GM18867 (cell line): ENCODE measurements at regions not wholly inside any gene's neighbourhood (a gene's known extent, or its start where the extent isn't known, plus 50 kb on each side); places are given as distances from the start of the nearest gene placed in this dataset.

Experiments used
- ATAC-seq: cut with Tn5 transposase; IDR thresholded peaks from one replicate; pipeline ENCODE4 v1.9.1; 2021; ENCODE audit warnings: mild to moderate bottlenecking, moderate library complexity; ENCODE audit not compliant: unreplicated experiment

DNA sequence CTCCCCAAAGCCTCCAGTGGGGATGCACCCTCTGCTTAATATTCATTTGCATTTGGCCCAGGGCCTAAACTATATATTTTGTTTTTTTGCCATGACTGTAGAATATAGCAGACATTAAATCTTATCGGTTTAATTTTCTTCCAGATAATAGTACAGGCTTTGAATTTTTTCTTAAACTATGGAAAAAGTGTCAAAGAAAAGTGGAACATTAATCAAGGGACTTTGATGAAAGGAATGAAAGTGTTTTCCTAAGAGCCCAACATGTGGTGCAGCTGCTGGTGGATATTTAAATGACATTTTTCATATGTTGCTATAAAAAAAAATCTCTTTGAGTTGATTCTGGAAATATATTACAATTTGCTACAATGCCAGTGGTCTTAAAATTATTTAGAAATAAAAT is 346.8 kb downstream of the CYP26B1 start:
- no peak for ATAC-seq

DNA sequence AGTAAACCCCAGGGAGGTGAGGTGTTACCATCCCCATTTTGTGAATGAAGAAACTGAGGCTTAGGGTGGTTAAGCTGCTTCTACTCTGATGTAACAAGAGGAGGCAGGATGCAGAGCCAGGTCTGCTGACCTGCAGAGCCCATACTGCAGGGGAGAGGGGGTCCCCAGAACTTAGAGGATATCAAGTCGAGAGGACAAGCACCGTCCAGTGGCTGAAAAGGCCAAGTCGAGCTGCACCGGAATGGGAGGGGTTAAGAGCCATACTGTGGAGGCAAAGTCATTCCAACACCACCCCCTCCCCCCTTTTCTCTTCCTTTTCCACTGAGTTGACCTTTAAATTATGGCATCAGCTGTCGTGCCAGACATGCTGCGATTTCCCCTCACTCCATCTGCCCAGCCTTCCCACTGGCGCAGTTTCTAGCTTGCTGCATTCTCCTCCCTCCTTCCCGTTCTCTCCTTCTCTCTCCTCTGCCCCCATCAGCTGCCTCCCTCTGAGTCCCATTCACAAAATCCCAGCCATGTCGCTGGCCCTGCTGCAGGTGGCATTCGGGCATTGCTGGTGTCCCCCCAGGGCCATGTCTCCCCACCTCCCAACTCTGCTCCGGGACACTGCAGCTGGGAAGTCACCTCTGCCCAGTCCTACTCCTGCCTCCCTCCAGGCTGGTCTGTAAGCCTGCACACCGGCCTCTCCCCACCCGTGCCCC is 346.9 kb downstream of the DYSF start:
- no peak for ATAC-seq

DNA sequence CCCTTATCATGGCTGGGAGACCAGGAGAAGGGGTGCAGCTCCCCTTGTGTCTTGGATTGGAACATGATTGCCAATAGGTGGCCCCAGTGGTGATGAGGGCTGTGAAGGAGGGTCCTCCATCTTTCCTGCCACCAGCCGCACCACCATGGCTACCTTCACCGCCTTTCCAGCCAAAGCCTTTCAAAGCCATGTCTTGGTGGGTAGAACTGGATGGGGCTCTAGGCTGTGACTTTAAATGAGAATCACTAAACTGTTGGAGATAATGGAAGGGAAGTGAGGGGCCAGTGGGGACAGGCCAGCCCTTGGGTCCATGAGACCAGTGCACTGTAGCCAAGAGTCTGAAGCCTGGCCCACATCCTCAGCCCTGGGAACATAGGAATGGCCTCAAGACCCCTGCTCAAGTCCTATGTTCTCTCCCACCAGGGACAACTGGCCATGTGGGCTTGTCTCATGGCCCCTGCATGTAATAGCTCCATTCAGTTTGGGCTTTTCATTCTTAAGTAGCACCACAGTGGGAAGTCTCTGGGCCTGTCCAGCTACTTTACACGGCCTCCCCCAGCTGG is 345.7 kb downstream of the DYSF start:
- ATAC-seq, result no peak

DNA sequence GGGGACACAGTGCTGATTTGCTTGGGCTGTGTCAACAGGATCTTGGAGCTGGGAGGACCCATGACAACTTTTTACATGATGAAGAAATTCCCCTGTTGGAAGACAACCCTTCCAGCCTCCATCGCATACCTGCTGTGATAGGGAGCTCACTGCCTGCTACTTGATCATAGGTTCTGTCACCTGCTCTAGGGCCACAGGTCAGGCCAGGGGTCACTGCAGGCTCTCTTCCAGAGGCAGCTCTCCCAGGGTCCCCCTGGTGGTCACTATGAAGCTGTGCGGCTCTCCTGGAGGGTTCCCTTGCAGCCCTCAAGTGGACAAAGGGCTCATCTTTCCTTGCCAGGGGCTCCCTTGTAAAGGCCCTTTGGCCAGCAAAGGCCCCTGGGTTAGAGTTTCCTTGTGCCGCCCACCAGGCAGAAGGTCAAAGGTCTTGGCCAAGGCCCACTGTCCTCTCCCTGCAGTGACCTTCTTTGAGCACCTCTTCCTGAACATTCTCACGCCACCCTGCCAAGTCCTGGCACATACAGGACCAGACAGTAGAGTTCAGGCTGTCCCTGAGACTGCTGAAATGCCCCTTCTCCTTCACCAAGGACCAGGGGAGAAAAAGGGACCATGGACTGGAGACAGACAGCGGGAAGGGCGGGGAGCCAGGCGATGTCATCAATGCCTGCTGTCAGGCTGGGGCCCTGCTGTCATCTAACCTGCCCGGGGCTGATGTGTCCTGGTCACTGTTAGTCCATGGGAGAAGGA is 345.1 kb downstream of the DYSF start:
- ATAC-seq, result peak; percentile 72

DNA sequence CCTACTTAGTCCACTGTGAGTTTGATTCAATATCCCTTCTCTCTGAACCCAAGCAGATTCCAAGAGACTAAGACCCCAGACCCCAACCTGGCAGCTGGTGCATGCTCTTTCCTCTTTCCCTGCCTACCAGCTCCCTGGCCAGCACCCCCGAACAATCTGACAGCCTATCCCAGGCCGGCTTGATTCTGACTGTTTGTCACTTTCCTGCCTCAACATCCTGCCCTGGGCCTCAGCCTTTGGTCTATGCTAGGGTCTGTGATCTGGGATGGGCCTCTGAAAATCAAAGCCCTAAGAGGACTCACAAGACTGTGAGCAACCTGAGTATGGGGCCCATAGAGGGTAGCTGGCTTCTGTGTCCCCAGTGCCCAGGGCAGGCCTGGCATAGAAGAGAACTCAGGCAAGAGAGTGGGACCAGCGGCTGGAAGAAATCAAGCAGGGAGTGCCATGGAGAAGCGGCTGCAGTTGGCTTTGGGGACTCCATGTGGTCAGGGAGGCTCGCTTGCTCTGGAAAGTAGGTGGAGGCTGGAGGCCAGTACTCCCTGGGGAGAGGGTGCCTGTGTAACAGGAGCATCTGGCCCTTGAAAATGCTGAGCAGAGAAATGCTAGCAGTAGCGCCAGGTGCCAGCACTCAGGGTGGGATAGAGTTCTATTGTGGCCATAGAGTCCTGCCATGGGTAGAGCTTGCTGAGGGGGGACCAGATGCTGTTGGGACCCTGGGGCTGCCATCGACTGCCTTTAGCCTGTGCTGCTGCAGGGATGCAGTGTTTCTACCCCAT is 343.9 kb downstream of the DYSF start:
- ATAC-seq, result no peak

DNA sequence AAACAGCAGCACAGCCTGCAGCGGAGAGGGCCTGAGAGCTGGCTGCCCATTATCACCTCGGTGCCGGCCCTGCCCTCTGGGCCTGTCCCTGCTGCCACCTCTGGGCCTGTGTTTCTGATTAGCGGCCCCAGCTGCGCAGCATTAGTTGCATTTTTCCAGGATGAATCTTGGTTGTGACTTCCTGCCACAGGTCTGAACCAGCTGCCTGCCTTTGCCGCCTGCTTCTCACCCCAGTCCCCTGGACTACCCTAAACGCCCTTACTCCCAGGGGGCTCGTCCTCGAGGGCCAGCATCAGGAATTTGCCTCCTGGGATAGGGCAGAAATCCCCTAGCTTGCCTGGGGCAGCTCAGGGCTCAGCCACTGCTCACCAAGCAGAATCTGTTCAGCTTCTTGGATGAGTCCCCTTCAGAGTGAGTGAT is 342.8 kb downstream of the DYSF start:
- ATAC-seq, result no peak

DNA sequence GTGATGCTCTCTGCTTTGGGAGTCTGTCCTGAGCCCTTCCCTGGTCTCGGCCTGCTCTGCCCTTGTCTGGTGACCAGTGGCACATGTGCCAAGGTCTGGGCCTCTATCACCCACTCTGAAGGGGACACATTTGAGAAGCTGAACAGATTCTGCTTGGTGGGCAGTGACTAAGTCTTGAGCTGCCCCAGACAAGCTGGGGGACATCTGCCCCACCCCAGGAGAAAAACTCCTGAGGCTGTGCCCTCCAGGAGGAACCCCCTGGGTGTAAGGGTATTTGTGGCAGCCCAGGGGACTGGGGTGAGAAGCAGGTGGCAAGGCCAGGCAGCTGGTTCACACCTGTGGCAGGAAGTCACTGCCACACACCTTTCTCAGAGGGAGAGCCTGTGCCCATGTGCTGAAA is 342.1 kb downstream of the DYSF start:
- ATAC-seq, result no peak

DNA sequence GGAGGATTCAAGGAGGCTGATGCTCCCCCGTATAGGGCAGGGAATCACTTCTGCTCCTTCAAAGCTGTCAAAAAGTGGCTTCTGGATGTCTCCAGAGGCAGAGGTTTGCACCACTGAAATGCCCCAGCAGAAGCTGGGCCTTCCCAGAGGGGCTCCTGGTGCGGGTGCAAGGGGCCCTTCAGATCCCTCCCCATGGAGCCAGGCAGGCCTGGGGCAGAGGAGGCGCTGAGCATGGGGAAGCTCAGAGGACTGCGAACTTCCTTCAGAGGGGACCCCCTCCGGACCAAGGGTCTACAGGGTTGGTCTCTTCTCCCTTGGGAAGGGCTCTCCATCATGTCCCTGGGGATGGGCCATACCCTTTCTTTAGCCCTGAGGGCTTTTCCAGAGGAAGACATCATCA is 341.2 kb downstream of the DYSF start:
- no peak for ATAC-seq

DNA sequence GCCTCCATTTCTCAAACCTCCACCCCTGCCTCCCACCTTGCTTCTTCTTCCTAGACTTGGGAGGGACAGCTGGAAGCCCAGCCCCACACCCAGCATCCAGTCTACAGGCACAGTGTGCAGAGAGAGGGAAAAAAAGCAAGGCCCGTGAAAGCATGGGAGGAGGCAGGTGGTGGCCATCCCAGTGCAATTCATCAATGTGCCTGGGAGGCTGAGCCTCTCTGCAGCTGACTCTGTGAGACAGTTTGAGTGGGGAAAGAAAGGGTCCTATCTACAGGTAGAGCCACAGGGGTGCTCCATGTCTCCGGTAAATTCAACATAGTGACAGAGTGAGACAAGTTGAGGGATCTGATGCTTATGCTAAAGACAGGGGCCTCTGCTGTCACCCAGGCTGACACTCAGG is 340.6 kb downstream of the DYSF start:
- no peak for ATAC-seq

DNA sequence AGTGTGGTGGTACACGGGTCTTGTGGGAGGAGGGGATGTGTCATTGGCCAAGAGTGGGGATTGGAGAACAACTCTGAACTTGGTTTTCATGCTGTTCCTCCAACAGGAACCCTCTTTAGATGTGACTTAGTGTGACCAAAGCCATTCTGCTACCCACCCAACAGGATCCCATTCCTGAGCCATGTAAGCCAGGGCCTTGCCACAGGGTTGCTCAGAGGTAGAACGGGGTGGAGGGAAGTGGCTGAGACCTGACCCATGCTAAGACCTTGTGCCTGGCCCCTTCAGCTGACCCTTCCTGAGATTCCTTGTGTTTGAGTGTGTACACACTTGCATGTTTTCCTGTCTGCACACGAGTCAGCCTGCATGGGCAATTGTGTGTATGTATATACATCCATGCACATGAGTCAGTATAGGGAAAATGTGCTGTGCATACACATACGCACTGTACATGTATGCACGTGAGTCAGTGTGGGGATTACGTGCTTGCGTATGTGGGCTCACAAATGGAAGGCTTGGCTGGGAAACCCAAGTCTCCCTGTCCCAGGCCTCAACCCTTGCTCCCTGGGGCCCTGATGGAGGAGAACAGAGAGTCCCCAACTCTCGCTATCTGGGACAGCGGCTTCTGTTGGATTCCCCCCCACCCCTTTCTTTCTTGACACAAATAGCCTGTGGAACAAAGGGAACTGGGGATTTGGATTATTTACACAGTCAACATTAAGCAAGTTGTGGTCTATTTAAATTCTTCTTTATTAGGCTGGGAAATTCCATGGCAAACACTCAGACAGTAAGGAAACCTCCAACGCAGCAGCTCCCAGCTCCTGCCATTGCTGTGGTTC is 339.8 kb downstream of the DYSF start:
- ATAC-seq, result no peak

DNA sequence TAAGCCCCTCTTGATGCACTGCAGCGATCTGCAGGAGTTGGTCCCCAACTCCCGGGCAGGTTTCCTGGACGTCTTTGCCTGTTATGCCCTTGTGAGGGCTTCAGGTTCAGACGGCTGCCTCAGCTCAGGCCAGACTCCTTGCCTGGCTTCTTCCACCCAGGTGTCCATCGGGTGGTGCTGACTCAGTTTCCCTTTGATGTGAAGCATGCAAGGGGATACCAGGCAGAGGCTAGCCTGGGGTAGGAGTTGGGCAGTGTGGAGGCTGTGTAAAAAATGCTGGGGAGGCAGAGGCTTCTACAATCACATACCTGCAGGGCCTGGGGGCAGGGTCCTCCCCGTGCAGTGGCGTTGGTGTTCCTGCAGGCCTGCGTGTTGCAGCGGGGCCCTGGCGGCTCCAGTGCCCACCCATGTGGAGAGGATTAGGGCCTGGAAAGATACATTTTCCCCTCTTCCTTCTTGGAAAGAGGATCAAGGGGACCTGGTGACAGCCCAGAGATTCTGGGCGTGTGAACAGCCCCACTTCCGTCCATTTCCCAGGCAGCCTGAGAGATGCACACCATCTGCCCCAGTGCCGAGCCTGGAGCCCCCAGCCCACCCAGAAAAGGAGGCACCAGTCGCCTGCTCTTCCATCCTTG is 338.3 kb downstream of the DYSF start:
- no peak for ATAC-seq

DNA sequence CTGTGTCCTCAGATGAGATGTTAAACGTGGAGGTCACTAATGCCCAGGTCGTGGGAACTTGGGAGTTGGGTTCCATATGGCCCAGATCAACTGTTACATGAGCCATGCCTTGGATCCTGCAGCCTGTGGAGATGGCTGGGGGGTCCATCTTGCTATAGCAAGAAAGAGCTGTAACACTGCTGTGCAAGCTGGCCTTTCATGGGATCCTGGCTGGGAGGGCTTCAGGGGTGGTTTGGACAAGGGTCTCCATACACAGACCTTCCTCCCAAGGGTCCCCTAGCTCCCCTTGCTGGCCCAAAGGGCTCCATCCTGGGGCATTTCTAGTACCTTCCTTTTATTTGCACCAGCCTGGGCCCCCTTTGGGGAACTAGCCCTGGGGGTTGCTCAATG is 337.7 kb downstream of the DYSF start:
- no peak for ATAC-seq

DNA sequence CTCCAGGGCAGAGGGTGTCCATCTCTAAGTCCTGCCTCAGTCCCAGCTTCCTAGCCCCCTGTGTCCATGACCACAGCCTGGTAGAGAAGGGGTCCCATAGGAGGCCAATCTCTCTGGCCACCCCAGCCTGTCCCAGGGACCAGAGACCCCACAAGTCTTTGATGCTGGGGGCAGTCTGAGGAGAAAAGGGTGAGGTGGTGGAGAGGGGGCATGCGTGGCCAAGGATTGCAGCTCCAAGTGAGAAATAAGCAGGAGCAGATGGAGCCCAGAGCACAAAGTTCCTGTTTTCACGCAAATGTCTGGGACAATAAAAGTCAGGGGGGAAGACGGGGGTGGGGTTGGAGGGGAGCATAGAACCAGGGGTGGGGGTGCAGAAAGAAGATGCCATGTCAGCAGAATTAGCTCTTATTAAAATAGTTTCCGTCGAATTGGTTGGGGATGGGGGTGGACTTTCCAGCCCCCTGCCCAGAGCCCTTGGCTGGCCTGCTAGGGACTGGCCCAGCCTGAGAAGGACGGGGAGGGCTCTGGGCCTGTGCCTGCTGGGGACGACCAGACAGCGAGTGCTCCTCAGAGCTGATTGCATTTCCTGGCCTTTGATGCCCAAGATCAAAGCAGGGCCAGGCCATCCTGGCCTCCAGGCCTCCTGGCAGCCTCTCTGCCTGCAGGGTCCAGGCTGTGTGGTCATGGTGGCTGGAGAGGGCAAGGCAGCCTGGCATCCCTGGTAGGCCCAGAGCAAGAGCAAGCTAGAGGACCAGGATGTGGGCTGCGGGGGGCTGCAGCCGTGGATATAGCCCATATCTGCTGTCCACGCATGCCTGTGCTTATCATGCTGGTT is 337.1 kb downstream of the DYSF start:
- no peak for ATAC-seq

DNA sequence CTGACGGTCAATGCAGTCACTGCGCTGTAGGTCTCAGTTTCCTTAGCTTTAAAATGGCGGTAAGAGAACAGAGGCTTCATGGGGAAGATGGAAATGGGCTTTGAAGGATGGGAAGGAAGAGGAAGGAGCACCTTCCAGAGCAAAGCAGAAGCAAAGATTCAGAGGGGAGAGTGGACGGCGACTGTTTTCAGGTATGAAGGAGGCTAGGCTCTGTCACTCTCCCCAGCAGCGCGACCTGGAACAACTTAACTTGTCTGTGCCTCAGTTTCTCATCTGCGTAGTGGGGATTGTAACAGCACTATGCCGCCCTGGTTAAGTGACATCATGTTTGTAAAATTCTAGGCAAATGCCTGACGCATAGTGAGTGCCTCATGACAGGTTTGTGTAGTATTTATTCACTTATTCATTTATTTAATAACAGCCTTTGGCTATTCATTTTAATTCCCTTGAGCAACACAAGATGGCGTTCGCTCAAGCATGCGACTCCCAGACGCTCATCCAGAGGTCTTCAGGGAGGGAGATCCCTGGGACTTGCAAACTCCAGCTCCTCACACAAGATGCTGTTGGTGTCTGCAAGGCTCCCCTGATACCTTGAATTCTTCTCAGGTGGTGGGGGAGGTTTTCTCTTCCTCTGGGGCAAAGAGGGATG is 336.3 kb downstream of the DYSF start:
- no peak for ATAC-seq

DNA sequence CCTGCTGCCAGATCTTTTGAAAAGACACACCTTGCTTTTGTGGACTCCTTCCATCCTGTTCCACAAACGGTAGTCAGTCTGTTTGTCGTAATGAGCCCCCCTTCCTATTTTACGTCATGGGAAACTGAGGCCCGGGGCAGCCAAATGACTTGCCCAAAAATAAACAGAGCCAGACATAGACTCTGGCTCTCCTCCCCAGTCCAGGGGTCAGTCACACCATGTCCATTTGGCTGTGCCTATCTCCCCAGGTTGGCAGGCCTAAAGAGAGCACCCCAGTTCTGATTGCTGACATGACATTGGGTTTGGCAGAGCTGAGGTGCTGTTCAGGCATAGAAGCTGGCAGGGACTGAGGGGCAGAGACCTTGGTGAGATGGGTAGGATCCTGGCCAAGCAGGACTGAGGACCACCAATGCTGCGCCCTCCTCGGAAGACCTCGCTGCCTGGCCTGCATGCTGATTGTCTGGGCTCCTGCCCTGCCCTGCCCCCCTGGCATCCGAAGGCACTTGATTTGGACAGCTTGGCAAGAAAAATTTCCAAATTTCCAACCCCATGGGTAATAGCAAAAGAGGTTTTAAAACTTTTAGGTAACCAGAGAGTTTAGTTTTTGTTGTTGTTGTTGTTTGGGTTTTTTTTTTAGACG is 335.4 kb downstream of the DYSF start:
- ATAC-seq, result no peak

DNA sequence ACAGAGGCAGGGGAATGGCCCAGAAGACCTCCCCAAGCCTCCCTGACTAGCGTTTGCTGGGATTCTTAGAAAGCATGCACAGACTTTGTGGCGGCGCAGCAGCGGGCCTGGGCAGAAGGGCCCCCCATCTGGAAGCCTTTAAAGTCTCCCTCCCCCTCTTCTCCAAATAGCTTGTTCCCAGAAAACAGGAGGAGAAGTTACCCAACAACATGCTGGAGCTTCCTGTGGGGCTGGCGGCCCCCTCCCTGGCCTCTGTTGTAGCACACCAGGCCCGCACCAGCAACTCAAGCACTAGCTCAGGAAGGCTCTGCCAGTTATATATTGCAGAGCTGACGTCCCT is 334.8 kb downstream of the DYSF start:
- ATAC-seq, result no peak

DNA sequence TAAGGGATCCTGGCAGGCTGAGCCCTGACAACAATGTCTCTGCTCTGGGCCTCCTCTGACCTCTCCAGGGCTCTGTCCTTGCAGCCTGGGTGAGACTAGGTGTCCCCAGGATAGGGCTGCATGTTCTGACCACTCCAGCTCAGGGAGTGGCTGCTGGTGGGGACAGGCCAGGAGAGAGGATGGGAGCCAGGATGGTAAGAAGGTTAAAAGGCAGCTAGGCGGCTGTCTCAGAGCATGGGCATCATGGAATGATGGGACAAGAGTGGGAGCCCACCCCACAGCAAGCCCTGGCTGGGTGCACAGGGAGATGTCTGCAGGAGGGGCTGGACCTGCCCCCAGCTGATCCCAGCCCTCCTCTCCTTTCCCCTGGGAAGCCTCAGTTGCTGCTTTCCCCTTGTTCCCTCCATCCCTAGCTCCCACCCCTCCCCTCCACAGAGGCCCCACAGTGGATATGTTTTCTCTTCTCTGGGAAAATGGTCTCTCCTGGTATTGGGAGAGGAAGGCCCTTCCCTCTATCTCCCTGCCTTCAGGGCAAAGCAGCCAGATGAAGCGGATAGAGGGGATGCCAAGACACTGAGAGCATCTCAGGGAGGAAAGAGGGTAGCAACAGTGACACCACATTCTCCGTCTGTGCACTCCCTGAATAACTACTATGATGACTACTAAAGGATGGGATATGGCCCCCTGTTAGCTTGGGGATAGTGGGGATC is 334.3 kb downstream of the DYSF start:
- no peak for ATAC-seq

DNA sequence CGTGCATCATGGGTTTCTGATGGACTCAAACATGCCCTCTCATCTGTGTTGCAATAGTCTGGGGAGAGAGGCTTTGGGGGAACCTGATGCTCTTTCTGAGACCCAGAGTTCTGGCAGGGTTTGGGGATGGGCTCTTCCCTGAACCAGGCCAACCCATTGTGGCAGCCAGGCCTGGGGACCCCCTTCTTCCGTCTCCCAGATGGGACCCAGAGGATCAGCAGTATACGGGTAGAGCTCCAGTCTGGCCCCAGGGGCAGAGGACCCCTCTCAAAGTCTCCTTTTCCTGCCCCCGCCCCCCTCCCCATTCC is 333.7 kb downstream of the DYSF start:
- ATAC-seq, result no peak
